K562 (cell line): ENCODE measurements at regions not wholly inside any gene's neighbourhood (a gene's known extent, or its start where the extent isn't known, plus 50 kb on each side); places are given as distances from the start of the nearest gene placed in this dataset.

ENCODE experiments used
- NFIC ChIP-seq: fragments of 450-650 bp; IDR thresholded peaks from 2 replicates; pipeline ENCODE4 v1.6.1; 2017; ENCODE audit warnings: mild to moderate bottlenecking, inconsistent platforms
- NR2C2 ChIP-seq, 2 experiments: fragments of 200-800 bp in 1 of 2; sonication (Bioruptor generic) in 1 of 2; sonication (generic) in 1 of 2; formaldehyde crosslinking in 1 of 2; IDR thresholded peaks; 2 replicates each; pipeline versions ENCODE4 v1.6.1 to v1.8.0; 2016 to 2022; ENCODE audit warnings: mild to moderate bottlenecking in 1 of 2, missing compliant biosample characterization in 1 of 2, missing genetic modification characterization in 1 of 2, missing genetic modification reagents in 1 of 2
- PHTF2 ChIP-seq: fragments of 250-450 bp; sonication (Bioruptor Pico); IDR thresholded peaks from 2 replicates; pipeline ENCODE4 v1.5.0; 2021; ENCODE audit warnings: mild to moderate bottlenecking
- TARDBP ChIP-seq: fragments of 450-650 bp; IDR thresholded peaks from 2 replicates; pipeline ENCODE4 v1.6.1; 2016
- TF ChIP-seq, protein P1 (sequence below), 3 experiments: fragments of 200-800 bp in 1 of 3; sonication (Bioruptor generic) in 1 of 3; sonication (generic) in 1 of 3; formaldehyde crosslinking in 1 of 3; IDR thresholded peaks; 2 replicates each; pipeline versions ENCODE4 v1.6.1 to v1.8.0; 2016 to 2022; ENCODE audit warnings: mild to moderate bottlenecking in 2 of 3, missing compliant biosample characterization in 2 of 3, missing genetic modification characterization in 2 of 3, missing genetic modification reagents in 1 of 3
- TF ChIP-seq, protein P2 (sequence below), 2 experiments: fragments of 450-650 bp; conservative IDR thresholded peaks; 2 replicates each; pipeline ENCODE4 v1.6.1; 2017; ENCODE audit warnings: mild to moderate bottlenecking in 2 of 2, moderate library complexity in 2 of 2

DNA sequence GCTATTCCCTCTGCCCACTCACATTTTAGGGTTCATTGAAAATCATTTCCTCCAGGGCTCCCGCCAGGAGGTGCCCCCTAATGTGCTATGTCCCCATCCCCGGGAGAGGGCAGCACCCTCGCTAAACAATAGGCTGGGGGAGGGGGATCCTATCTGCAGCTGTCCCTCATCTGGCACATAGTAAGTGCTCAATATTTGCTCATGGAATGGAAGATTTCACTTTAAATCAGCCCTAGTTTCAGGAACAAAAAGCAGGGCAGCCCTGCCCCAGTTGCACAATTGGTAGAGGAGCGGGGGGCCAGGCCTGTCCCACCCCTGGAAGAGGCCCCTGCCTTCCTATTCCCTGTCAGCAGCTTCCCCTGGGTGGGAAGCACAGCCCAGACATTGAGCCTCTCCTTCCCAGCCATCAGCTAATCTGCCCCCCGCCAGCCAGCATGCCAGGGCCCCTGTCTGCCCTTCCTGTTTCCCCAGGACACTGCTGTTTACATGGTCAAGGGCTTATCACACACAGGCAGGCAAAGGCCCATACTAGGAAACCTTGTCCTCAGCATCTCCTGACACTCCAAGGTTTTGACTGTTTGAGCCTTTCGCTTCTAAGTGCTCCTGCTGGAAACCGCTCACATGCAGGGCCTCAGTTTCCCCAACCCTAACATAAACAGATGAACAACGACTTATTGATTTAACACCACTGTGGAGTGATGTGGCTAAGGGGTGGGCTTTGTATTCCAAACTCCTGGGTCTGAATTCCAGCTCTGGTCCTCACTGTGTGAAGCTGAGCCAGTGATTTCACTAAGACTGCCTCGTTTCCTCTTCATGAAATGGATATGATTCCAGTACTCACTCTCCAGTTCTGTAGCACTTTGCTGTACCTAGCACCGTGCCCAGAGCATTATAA lies 130.7 kb upstream of the ZMIZ1 start (continued):
- TF ChIP-seq, protein P1, sequence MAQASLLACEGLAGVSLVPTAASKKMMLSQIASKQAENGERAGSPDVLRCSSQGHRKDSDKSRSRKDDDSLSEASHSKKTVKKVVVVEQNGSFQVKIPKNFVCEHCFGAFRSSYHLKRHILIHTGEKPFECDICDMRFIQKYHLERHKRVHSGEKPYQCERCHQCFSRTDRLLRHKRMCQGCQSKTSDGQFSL (CRISPR knock-in tag; IDR thresholded peaks at IDR 0.05) = no peak
- TF ChIP-seq, protein P1 (tag; IDR thresholded peaks at IDR 0.05) = no peak
- TF ChIP-seq, protein P2, sequence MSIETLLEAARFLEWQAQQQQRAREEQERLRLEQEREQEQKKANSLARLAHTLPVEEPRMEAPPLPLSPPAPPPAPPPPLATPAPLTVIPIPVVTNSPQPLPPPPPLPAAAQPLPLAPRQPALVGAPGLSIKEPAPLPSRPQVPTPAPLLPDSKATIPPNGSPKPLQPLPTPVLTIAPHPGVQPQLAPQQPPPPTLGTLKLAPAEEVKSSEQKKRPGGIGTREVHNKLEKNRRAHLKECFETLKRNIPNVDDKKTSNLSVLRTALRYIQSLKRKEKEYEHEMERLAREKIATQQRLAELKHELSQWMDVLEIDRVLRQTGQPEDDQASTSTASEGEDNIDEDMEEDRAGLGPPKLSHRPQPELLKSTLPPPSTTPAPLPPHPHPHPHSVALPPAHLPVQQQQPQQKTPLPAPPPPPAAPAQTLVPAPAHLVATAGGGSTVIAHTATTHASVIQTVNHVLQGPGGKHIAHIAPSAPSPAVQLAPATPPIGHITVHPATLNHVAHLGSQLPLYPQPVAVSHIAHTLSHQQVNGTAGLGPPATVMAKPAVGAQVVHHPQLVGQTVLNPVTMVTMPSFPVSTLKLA (conservative IDR thresholded peaks at IDR 0.05) = peak in 1 of 2 experiments; percentile 43; a peak in 1 of 4 replicates
- TF ChIP-seq TARDBP (no peak), NR2C2 (CRISPR knock-in tag; IDR thresholded peaks at IDR 0.05) (no peak), NR2C2 (tag; IDR thresholded peaks at IDR 0.05) (0 out of 2 replicates have a peak, but pooled peaks have one; percentile 24), NFIC (peak; percentile 61), PHTF2 (CRISPR knock-in tag) (no peak)
- TF ChIP-seq, all 486 proteins: peak for 69
